ENCODE measurements at regions not wholly inside any gene's neighbourhood (a gene's known extent, or its start where the extent isn't known, plus 50 kb on each side); places are given as distances from the start of the nearest gene placed in this dataset.
A peak's percentile ranks its signal among the peaks of the same experiment; 100 is the strongest.

DNA sequence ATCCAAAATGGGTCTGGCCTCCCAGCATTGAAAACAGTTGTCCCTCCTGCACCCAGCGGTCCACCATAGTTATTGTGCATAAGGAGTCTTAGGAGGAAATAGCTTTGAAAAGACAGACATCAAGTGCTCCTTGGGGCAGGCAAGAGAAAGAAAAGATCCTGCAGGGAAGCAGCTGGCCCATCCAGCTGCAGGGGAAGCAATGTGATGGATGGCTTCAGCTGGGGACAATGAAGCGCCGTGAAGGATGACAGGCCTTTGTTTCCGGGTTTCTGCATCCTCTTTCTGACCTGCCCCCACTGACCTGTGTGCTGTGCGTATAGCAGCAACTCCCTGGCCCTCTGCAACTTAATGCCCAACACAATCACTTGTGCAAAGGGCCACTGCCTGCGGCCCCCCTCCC lies 142.9 kb upstream of the NCKAP5 start:
- Histone ChIP-seq H3F3A (replicated peaks; ENCODE audit: insufficient read depth) (no peaks in the 10 kb centered on the region), H3K9ac (no peak overlapping the region), H2AFZ (ENCODE audit: low read depth) (no peak overlapping the region), H3K27ac (ENCODE audit: low read depth in 2 of 2, low read length in 1 of 2) (peak overlapping the region in 1 of 2 experiments; percentile 89; a peak in 2 of 4 replicates), H3K9me2 (no peaks in the 10 kb centered on the region), H3K4me3 (ENCODE audit: low read depth in 2 of 2, low read length in 1 of 2) (no peak overlapping the region), H3K79me2 (ENCODE audit: insufficient read depth) (no peaks in the 10 kb centered on the region), H3K9me3 (no peaks in the 10 kb centered on the region), H3K27me3 (ENCODE audit: insufficient read depth) (no peaks in the 10 kb centered on the region), H3K4me1 (ENCODE audit: control insufficient read depth in 1 of 2, insufficient read depth in 2 of 2, low read depth in 1 of 2, low read length in 1 of 2) (peaks cover 0 to 26% of the 10 kb centered on the region in 2 experiments; a peak in 2 of 4 replicates), H4K20me1 (ENCODE audit: insufficient read depth) (no peaks in the 10 kb centered on the region), H3K4me2 (no peak overlapping the region), H3K36me3 (replicated peaks in 1 of 2; ENCODE audit: control insufficient read depth in 1 of 2, insufficient read depth in 2 of 2, low read length in 1 of 2) (no peaks in the 10 kb centered on the region)
- DNase-seq, result peak; percentile 15
- ChIA-PET CTCF (interaction anchor here (3.3 kb wide), 1 partner anchor 19 kb away, joined by 12 read pairs; no protein-coding TSS in a partner anchor), POLR2A (no interaction called here)
- 67% methylated on average over 6 of the region's 6 CpGs for WGBS (ENCODE audit: low lambda C conversion rate)
- TF ChIP-seq GABPA (IDR thresholded peaks at IDR 0.05; ENCODE audit: low read depth), result no peak
- TF ChIP-seq FOXM1 (IDR thresholded peaks at IDR 0.05; ENCODE audit: low read depth), result no peak
- TF ChIP-seq POLR2AphosphoS5 (IDR thresholded peaks at IDR 0.05; ENCODE audit: low read depth, low read length), result no peak
- TF ChIP-seq TEAD4 (IDR thresholded peaks at IDR 0.05; ENCODE audit: borderline replicate concordance, insufficient read depth), result no peak

- DNase-seq, result no peak
- Histone ChIP-seq H3F3A (replicated peaks; ENCODE audit: insufficient read depth) (peaks cover under 1% of the 10 kb centered on the region), H3K4me3 (ENCODE audit: low read depth in 2 of 2, low read length in 1 of 2) (no peak overlapping the region), H3K4me2 (no peak overlapping the region), H2AFZ (ENCODE audit: low read depth) (no peak overlapping the region), H4K20me1 (ENCODE audit: insufficient read depth) (no peaks in the 10 kb centered on the region), H3K79me2 (ENCODE audit: insufficient read depth) (no peaks in the 10 kb centered on the region), H3K9ac (no peak overlapping the region), H3K27me3 (ENCODE audit: insufficient read depth) (no peaks in the 10 kb centered on the region), H3K9me2 (no peaks in the 10 kb centered on the region), H3K36me3 (replicated peaks in 1 of 2; ENCODE audit: control insufficient read depth in 1 of 2, insufficient read depth in 2 of 2, low read length in 1 of 2) (no peaks in the 10 kb centered on the region), H3K9me3 (no peaks in the 10 kb centered on the region), H3K4me1 (ENCODE audit: control insufficient read depth in 1 of 2, insufficient read depth in 2 of 2, low read depth in 1 of 2, low read length in 1 of 2) (peaks cover 0 to 26% of the 10 kb centered on the region in 2 experiments; a peak in 2 of 4 replicates), H3K27ac (ENCODE audit: low read depth in 2 of 2, low read length in 1 of 2) (peak overlapping the region in 1 of 2 experiments; percentile 89; a peak in 2 of 4 replicates)
- POLR2A ChIA-PET, result no interaction called here
- CTCF ChIA-PET, result interaction anchor here (0.7 to 3.3 kb wide), 2 partner anchors 20 to 68 kb away, joined by 3 to 12 read pairs; no protein-coding TSS in a partner anchor
- no peak for TF ChIP-seq SMC3 (IDR thresholded peaks at IDR 0.05; ENCODE audit: low read depth, low read length)
- no peak for TF ChIP-seq NFIC (IDR thresholded peaks at IDR 0.05; ENCODE audit: borderline replicate concordance)
- TF ChIP-seq TCF12 (IDR thresholded peaks at IDR 0.05), result no peak
- no peak for TF ChIP-seq RFX5 (IDR thresholded peaks at IDR 0.05; ENCODE audit: low read length)
- 62% methylated on average over 4 of the region's 6 CpGs for WGBS (ENCODE audit: low lambda C conversion rate)
Observed at GRCh38 chr2:133711806-133712205, 143.5 kb upstream of the NCKAP5 start.

DNA sequence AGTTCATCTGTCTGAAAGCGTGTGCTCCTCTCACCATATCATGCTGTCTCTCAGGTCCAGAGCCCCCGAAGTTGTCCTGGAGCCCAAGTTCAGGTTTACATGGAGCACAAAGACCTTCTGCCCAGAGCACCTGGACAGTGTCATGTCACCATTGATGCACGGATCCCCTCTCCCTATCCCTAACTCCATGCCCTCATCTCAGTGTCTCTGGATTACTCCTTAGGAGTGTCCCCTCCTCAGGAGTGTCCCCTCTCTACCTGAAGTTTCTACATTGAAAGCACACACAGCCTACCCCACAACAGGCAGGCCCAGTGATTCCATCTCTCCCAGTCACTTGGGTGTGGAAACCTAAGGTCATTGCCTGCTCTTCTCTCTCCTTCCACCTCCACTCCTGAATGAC lies 144.1 kb upstream of the NCKAP5 start:
- no peak overlapping the region for H2AFZ ChIP-seq (ENCODE audit: low read depth)
- ChIA-PET CTCF (interaction anchor here (0.7 to 3.3 kb wide), 2 partner anchors 21 to 68 kb away, joined by 3 to 12 read pairs; no protein-coding TSS in a partner anchor), POLR2A (no interaction called here)
- peaks cover 6 to 30% of the 10 kb centered on the region in 2 experiments; a peak in 3 of 4 replicates for H3K4me1 ChIP-seq (ENCODE audit: control insufficient read depth in 1 of 2, insufficient read depth in 2 of 2, low read depth in 1 of 2, low read length in 1 of 2)
- H3K4me3 ChIP-seq (ENCODE audit: low read depth in 2 of 2, low read length in 1 of 2), result no peak overlapping the region
- no peak overlapping the region for H3K4me2 ChIP-seq
- H3K9ac ChIP-seq, result no peak overlapping the region
- H3K36me3 ChIP-seq (replicated peaks in 1 of 2; ENCODE audit: control insufficient read depth in 1 of 2, insufficient read depth in 2 of 2, low read length in 1 of 2), result no peaks in the 10 kb centered on the region
- H3K9me2 ChIP-seq, result no peaks in the 10 kb centered on the region
- H3F3A ChIP-seq (replicated peaks; ENCODE audit: insufficient read depth), result peaks cover 6% of the 10 kb centered on the region
- no peak for DNase-seq
- H4K20me1 ChIP-seq (ENCODE audit: insufficient read depth), result no peaks in the 10 kb centered on the region
- no peaks in the 10 kb centered on the region for H3K79me2 ChIP-seq (ENCODE audit: insufficient read depth)
- TF ChIP-seq EZH2phosphoT487 (IDR thresholded peaks at IDR 0.05; ENCODE audit: borderline replicate concordance, low read depth), result no peak
- TF ChIP-seq GABPA (IDR thresholded peaks at IDR 0.05; ENCODE audit: low read depth), result no peak
- TF ChIP-seq, protein P1, sequence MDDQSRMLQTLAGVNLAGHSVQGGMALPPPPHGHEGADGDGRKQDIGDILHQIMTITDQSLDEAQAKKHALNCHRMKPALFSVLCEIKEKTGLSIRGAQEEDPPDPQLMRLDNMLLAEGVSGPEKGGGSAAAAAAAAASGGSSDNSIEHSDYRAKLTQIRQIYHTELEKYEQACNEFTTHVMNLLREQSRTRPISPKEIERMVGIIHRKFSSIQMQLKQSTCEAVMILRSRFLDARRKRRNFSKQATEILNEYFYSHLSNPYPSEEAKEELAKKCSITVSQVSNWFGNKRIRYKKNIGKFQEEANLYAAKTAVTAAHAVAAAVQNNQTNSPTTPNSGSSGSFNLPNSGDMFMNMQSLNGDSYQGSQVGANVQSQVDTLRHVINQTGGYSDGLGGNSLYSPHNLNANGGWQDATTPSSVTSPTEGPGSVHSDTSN (IDR thresholded peaks at IDR 0.05), result no peak
- TF ChIP-seq EP300 (IDR thresholded peaks at IDR 0.05; ENCODE audit: borderline replicate concordance in 1 of 2, low read depth in 1 of 2, low read length in 1 of 2), result no peak
- no peak for TF ChIP-seq FOXM1 (IDR thresholded peaks at IDR 0.05; ENCODE audit: low read depth)
- TF ChIP-seq YY1 (IDR thresholded peaks at IDR 0.05; ENCODE audit: low read depth), result no peak
- TF ChIP-seq SMC3 (IDR thresholded peaks at IDR 0.05; ENCODE audit: low read depth, low read length), result no peak
- no peak for TF ChIP-seq RFX5 (IDR thresholded peaks at IDR 0.05; ENCODE audit: low read length)
- WGBS (ENCODE audit: low lambda C conversion rate), result 70% methylated on average over 3 of the region's 3 CpGs
- H3K27me3 ChIP-seq (ENCODE audit: insufficient read depth), result no peaks in the 10 kb centered on the region
- no peak overlapping the region for H3K27ac ChIP-seq (ENCODE audit: low read depth in 2 of 2, low read length in 1 of 2)
- H3K9me3 ChIP-seq, result no peaks in the 10 kb centered on the region
